ENCODE measurements at regions not wholly inside any gene's neighbourhood (a gene's known extent, or its start where the extent isn't known, plus 50 kb on each side); places are given as distances from the start of the nearest gene placed in this dataset.

- Histone ChIP-seq H3K27me3 (ENCODE audit: control insufficient read depth in 2 of 2, insufficient read depth in 2 of 2, low read length in 2 of 2) (no peaks in the 10 kb centered on the region), H2AFZ (ENCODE audit: insufficient read depth, low read depth, low read length, poor library complexity, severe bottlenecking) (peak overlapping the region; percentile 10), H3K9ac (ENCODE audit: insufficient read depth, low read length, poor library complexity, severe bottlenecking) (no peak overlapping the region), H3K9me3 (replicated peaks in 1 of 2; ENCODE audit: control insufficient read depth in 1 of 2, insufficient read depth in 1 of 2, low read length in 2 of 2) (no peaks in the 10 kb centered on the region), H3K79me2 (ENCODE audit: insufficient read depth, low read length) (no peaks in the 10 kb centered on the region), H3K27ac (ENCODE audit: low read depth in 1 of 2, low read length in 2 of 2) (peak overlapping the region in 1 of 2 donors; percentile 29), H3K4me2 (replicated peaks; ENCODE audit: extremely low read depth, low read length, poor library complexity, severe bottlenecking) (peak overlapping the region; percentile 67), H3K36me3 (replicated peaks in 1 of 2; ENCODE audit: control insufficient read depth in 1 of 2, insufficient read depth in 2 of 2, low read length in 2 of 2) (no peaks in the 10 kb centered on the region), H4K20me1 (ENCODE audit: insufficient read depth, low read length) (no peaks in the 10 kb centered on the region), H3K4me3 (replicated peaks in 1 of 3; ENCODE audit: low read depth in 2 of 3, low read length in 3 of 3) (peak overlapping the region; percentile 3 to 55 (median 16)), H3K4me1 (ENCODE audit: control insufficient read depth in 1 of 2, insufficient read depth in 2 of 2, low read length in 2 of 2) (peaks cover 19 to 25% of the 10 kb centered on the region in 2 donors)
- Mint-ChIP-seq H3K36me3 (no peaks in the 10 kb centered on the region), H3K9me3 (peaks cover 0 to 2% (median 0%) of the 10 kb centered on the region in 7 donors), H3K4me3 (peak overlapping the region; percentile 50 to 73), H3K4me1 (peaks cover 24% of the 10 kb centered on the region), H3K27me3 (ENCODE audit: low read depth in 3 of 3) (peaks cover 0 to 2% (median 0%) of the 10 kb centered on the region in 3 donors), H3K27ac (peak overlapping the region in 6 of 7 donors; percentile 10 to 65 (median 29))
- intact Hi-C loops (cut with micrococcal nuclease): no loop called here
- TF ChIP-seq CTCF (IDR thresholded peaks at IDR 0.05): no peak
- peak; percentile 18 to 66 (median 41) for DNase-seq
- 20% methylated on average over 3 of the region's 9 CpGs for WGBS (ENCODE audit: insufficient coverage)
Measured at GRCh38 chr5:163963881-163964280, 458.5 kb downstream of the MAT2B start.

- no peaks in the 10 kb centered on the region for H4K20me1 ChIP-seq (ENCODE audit: insufficient read depth, low read length)
- H3K9ac ChIP-seq (ENCODE audit: insufficient read depth, low read length, poor library complexity, severe bottlenecking): no peak overlapping the region
- H3K4me1 ChIP-seq (ENCODE audit: control insufficient read depth in 1 of 2, insufficient read depth in 2 of 2, low read length in 2 of 2): peaks cover 19 to 32% of the 10 kb centered on the region in 2 donors
- H3K4me1 Mint-ChIP-seq: peaks cover 29% of the 10 kb centered on the region
- H3K4me2 ChIP-seq (replicated peaks; ENCODE audit: extremely low read depth, low read length, poor library complexity, severe bottlenecking): peak overlapping the region; percentile 67
- 96% methylated on average over 3 of the region's 3 CpGs for WGBS (ENCODE audit: insufficient coverage)
- peaks cover 0 to 2% (median 0%) of the 10 kb centered on the region in 3 donors for H3K27me3 Mint-ChIP-seq (ENCODE audit: low read depth in 3 of 3)
- no peaks in the 10 kb centered on the region for H3K36me3 Mint-ChIP-seq
- no peak overlapping the region for H3K4me3 ChIP-seq (replicated peaks in 1 of 3; ENCODE audit: low read depth in 2 of 3, low read length in 3 of 3)
- intact Hi-C loops (cut with micrococcal nuclease): no loop called here
- no peak overlapping the region for H3K4me3 Mint-ChIP-seq
- no peak overlapping the region for H2AFZ ChIP-seq (ENCODE audit: insufficient read depth, low read depth, low read length, poor library complexity, severe bottlenecking)
- H3K9me3 ChIP-seq (replicated peaks in 1 of 2; ENCODE audit: control insufficient read depth in 1 of 2, insufficient read depth in 1 of 2, low read length in 2 of 2): no peaks in the 10 kb centered on the region
- no peaks in the 10 kb centered on the region for H3K79me2 ChIP-seq (ENCODE audit: insufficient read depth, low read length)
- H3K27ac ChIP-seq (ENCODE audit: low read depth in 1 of 2, low read length in 2 of 2): no peak overlapping the region
- H3K27me3 ChIP-seq (ENCODE audit: control insufficient read depth in 2 of 2, insufficient read depth in 2 of 2, low read length in 2 of 2): no peaks in the 10 kb centered on the region
- no peak for DNase-seq
- TF ChIP-seq CTCF (IDR thresholded peaks at IDR 0.05): no peak
- H3K9me3 Mint-ChIP-seq: peaks cover 0 to 2% (median 0%) of the 10 kb centered on the region in 7 donors
- no peaks in the 10 kb centered on the region for H3K36me3 ChIP-seq (replicated peaks in 1 of 2; ENCODE audit: control insufficient read depth in 1 of 2, insufficient read depth in 2 of 2, low read length in 2 of 2)
- H3K27ac Mint-ChIP-seq: peak overlapping the region in 2 of 7 donors; percentile 5 to 30
Measured at GRCh38 chr5:163964671-163965070, 459.3 kb downstream of the MAT2B start.

Measured in CD14-positive monocyte (primary cell).